Large intestine (tissue), 3 donors: ENCODE measurements at regions not wholly inside any gene's neighbourhood (a gene's known extent, or its start where the extent isn't known, plus 50 kb on each side); places are given as distances from the start of the nearest gene placed in this dataset.
"Not testable (repeated sequence)": the region's sequence is repeated elsewhere in the genome, so short reads cannot be mapped to it uniquely, and the experiment has no call there.

Experiments
- DNase-seq, 2 donors: peaks; one replicate each; pipeline versions ENCODE4 v3.0.0 to v3.0.0-alpha.2; 2013
- H3K27ac ChIP-seq: one replicate; pipeline ENCODE4 v1.5.1; 2013; ENCODE audit warnings: low read length
- H3K27me3 ChIP-seq: 2 replicates; pipeline ENCODE4 v1.6.1; 2013; ENCODE audit warnings: low read length; ENCODE audit not compliant: control insufficient read depth, insufficient read depth
- H3K36me3 ChIP-seq: 2 replicates; pipeline ENCODE4 v1.6.1; 2013; ENCODE audit warnings: low read length; ENCODE audit not compliant: control insufficient read depth, insufficient read depth
- H3K4me1 ChIP-seq: one replicate; pipeline ENCODE4 v1.6.1; 2013; ENCODE audit warnings: low read length; ENCODE audit not compliant: control insufficient read depth, insufficient read depth
- H3K4me3 ChIP-seq: one replicate; pipeline ENCODE4 v1.5.1; 2013; ENCODE audit warnings: low read length
- H3K9me3 ChIP-seq: one replicate; pipeline ENCODE4 v1.6.1; 2013; ENCODE audit warnings: mild to moderate bottlenecking, low read depth, low read length, moderate library complexity; ENCODE audit not compliant: control insufficient read depth
- WGBS: methylation state at CpG from one replicate; pipeline ENCODE4 v1.1.5; 2013; ENCODE audit warnings: low lambda C conversion rate; ENCODE audit not compliant: insufficient coverage; 5-methylcytosine and 5-hydroxymethylcytosine counted together

DNA sequence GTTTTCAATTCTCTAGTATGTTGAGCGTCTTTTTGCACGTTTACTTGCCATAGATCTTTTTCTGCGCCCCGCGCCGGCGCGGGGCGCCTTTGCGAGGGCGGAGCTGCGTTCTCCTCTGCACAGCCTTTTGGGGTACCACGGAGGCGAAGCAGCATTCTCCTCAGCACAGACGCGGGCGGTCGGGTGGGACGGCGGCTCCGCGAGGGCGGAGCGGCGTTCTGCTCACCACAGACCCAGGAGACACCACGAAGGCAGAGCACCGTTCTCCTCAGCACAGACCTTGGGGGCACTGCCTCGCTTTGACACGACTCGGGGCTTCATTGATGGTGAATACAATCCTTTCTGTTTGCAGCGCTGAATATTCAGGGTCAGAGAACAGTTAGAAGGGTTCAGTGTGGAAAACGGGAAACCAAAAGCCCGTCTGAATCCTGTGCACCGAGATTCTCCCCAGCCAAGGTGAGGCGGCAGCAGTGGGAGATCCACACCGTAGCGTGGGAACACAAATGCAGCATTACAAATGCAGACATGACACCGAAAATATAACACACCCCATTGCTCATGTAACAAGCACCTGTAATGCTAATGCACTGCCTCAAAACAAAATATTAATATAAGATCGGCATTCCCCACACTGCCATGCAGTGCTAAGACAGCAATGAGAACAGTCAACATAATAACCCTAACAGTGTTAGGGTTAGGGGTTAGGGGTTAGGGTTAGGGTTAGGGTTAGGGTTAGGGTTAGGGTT is 190.7 kb upstream of the VIPR2 start:
- not testable (repeated sequence) for H3K36me3 ChIP-seq, H3K27me3 ChIP-seq, H3K4me1 ChIP-seq, H3K27ac ChIP-seq, H3K9me3 ChIP-seq, H3K4me3 ChIP-seq
- DNase-seq = peak in 1 of 2 donors; percentile 16
- WGBS = no CpG with 5 or more reads among the region's 39 CpGs

DNA sequence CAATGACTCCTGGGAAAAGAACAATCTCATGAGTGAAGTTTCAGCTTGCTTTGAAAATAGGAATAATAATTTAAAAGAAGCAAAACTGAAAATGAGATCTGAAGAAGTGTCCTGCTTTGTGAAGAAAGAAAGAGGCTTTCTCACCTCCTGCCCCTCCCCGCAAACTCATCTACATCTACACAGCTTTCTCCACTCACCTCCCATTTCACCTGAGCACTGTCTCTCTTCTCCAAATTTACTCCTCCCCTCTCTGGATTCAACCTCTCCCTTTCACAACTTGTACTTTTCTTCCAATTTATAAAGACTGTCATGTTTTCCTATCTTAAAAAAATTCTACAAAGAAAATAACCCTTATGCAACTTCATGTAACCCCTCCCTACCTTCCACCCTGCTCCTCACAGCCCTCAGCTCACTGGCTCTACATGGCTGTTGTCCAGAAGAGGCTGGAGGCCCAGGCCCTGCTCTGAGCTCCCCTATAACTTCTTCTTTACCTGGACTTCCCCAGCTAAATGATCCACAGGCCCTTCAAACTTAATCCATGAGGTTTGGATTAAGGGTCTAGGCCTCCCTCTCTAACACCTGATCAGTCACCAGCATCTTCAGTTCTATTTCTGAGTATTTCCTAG is 188.3 kb upstream of the VIPR2 start:
- WGBS = 100% methylated on average over 1 of the region's 1 CpG
- not testable (repeated sequence) for H3K27ac ChIP-seq, H3K36me3 ChIP-seq, H3K27me3 ChIP-seq, DNase-seq, H3K4me1 ChIP-seq, H3K9me3 ChIP-seq, H3K4me3 ChIP-seq

DNA sequence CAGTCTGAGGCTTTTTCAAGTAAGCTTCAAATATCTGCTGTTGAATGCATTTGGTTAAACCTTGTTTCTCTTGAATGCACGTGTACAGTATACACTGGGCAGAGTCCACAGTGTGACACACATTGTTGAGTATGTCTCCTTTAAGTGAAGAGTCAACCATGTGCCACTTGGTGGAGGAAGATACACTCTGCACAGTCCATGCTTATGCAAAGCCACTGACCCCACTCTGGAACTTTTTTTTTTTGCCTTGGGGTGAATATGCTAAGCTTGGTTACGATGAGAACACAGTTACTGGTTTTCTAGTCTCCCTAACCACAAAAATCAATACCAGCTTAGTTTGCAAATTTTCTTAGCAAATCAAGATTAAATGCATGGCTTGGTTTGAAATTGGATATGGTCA is 186.8 kb upstream of the VIPR2 start:
- no peaks in the 10 kb centered on the region for H3K36me3 ChIP-seq
- H3K27me3 ChIP-seq = no peaks in the 10 kb centered on the region
- H3K27ac ChIP-seq = no peak overlapping the region
- peaks cover 3% of the 10 kb centered on the region for H3K9me3 ChIP-seq
- DNase-seq = no peak
- no peaks in the 10 kb centered on the region for H3K4me1 ChIP-seq
- no peak overlapping the region for H3K4me3 ChIP-seq
- no CpG with 5 or more reads among the region's 2 CpGs for WGBS

DNA sequence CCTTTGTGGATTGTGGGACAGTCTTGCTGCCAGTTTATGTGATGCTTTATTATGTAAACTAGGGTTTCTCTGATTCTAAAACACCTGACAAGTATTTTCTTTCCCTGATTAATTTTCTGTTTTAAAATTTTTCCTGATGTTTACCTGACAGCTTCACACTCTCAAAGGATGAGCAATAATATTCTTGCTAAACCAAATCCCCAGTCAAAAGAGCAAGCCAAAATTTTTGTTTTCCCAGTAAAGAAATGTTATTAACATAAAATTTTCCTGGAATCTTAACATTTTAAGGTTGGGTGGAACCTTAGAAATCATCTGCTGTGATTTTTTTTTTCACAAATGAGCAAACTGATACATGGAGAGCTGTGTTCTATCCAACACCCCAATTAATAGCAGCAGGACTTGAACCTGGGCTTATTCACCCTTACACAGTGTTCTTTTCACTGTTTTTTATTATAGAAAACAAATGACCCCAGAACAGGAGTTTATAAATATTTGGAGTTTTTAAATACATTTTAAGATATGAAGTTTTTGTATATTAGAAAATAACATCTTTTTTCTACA is 185.2 kb upstream of the VIPR2 start:
- no peak for DNase-seq
- no peaks in the 10 kb centered on the region for H3K36me3 ChIP-seq
- H3K27ac ChIP-seq = no peak overlapping the region
- no peaks in the 10 kb centered on the region for H3K9me3 ChIP-seq
- H3K4me1 ChIP-seq = no peaks in the 10 kb centered on the region
- H3K4me3 ChIP-seq = no peak overlapping the region
- no peaks in the 10 kb centered on the region for H3K27me3 ChIP-seq

DNA sequence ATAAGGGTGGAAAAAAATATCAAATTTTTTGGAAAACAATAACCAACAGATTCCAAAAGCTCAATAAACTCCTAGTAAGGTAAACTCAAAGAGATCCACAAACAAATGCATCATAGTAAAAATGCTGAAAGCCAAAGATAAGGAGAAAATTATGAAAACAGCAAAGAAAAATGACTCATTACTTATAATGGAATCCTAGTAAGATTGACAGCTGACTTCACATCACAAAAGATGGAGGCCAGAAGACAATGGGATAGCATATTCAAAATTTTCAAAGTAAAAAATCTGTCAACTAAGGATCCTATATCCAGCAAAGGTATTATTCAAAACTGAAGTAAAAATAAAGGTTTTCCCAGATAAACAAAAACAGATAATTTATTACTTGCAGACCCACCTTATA is 183.4 kb upstream of the VIPR2 start:
- Histone ChIP-seq H3K4me3 (no peak overlapping the region), H3K36me3 (no peaks in the 10 kb centered on the region), H3K9me3 (no peaks in the 10 kb centered on the region), H3K27ac (no peak overlapping the region), H3K27me3 (no peaks in the 10 kb centered on the region), H3K4me1 (no peaks in the 10 kb centered on the region)
- no peak for DNase-seq

DNA sequence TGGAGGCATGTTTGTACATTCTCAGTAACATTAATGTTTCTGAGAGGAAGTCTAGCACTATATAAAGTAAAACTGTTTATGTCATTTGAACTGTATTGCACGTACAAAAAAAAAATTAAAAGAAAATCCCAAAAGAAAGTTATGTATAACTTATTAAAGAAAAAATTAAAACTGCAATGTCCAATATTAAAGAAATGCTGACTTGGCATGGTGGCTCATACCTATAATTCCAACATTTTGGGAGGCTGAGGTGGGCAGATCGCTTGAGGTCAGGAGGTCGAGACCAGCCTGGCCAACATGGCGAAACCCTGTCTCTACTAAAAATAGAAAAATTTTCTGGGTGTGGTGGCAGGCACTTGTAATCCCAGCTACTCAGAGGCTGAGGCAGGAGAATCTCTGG is 178.7 kb upstream of the VIPR2 start:
- no peak overlapping the region for H3K27ac ChIP-seq
- no peaks in the 10 kb centered on the region for H3K27me3 ChIP-seq
- H3K4me1 ChIP-seq = no peaks in the 10 kb centered on the region
- H3K4me3 ChIP-seq = no peak overlapping the region
- H3K36me3 ChIP-seq = no peaks in the 10 kb centered on the region
- H3K9me3 ChIP-seq = no peaks in the 10 kb centered on the region
- 70% methylated on average over 1 of the region's 4 CpGs for WGBS
- no peak for DNase-seq

DNA sequence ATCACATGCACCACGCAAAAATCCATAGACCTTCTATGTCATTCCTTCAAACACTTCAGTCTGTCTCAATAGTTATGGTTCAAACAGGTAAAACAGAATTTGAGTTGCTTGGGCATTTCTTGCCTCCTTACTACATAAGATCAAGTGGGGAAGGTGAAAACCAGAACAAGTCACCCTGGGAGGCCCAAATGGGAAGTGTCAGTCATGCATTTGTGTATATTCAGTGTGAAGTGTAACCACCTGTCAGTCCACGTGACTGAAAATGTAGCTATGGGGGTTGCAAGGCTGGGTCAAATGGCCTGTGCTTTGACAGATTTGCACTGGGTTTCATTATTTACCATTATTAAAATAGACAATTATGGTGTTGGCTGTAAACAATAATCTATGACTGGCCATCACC is 176.6 kb upstream of the VIPR2 start:
- H3K27me3 ChIP-seq = no peaks in the 10 kb centered on the region
- no CpG with 5 or more reads among the region's 2 CpGs for WGBS
- H3K4me3 ChIP-seq = no peak overlapping the region
- no peaks in the 10 kb centered on the region for H3K4me1 ChIP-seq
- no peak overlapping the region for H3K27ac ChIP-seq
- no peaks in the 10 kb centered on the region for H3K9me3 ChIP-seq
- no peak for DNase-seq
- no peaks in the 10 kb centered on the region for H3K36me3 ChIP-seq

DNA sequence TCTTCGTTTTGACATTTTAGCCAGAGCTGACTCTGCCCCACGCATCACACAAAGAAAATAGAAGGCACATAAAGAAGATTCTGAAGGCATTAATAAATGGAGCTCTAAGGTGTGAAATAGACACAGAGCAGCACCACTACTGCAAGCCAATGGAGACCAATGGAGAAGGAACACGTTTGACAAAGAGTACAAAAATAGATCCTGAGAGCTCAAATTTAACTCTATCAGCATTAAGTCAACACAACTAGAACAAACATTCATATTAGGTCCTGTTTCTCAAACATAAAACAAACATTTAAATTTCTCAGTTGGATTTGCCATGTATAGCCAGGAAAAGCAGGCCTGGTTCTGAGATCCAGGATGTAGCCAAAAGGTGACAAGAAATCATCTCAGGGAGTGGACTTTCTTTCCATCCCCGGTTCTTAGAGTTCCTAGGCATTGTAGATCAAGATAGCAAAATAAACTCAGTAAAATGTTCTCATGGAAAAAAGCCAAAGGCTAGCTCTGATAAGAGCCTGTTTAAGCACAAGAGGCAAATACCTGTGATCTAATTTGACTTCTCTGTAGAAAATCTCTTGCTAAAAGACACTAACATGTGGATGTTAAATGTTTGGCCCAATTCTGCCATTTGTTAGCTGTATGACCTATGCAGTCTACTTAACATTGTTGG is 174.2 kb upstream of the VIPR2 start:
- Histone ChIP-seq H3K4me3 (no peak overlapping the region), H3K9me3 (no peaks in the 10 kb centered on the region), H3K27me3 (no peaks in the 10 kb centered on the region), H3K27ac (no peak overlapping the region), H3K36me3 (no peaks in the 10 kb centered on the region), H3K4me1 (no peaks in the 10 kb centered on the region)
- no peak for DNase-seq
- 67% methylated on average over 1 of the region's 4 CpGs for WGBS

DNA sequence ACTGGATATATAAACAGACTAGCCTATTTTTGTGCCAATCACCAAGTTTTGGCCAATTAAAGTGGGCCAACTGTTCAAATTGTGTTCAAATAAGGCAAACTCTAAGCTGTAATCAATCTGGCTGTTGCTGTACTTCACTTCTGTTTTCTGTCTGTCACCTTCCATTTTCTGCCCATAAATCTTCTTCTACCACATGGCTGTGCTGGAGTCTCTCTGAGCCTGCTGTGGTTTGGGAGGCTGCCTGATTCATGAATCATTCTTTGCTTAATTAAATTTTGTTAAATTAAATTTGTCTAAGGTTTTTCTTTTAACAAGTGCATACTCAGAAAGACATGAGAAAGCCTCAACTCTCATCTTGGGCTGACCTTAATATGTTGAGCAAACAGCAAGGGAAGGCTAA is 172.6 kb upstream of the VIPR2 start:
- H3K27me3 ChIP-seq = no peaks in the 10 kb centered on the region
- H3K36me3 ChIP-seq = no peaks in the 10 kb centered on the region
- no peaks in the 10 kb centered on the region for H3K4me1 ChIP-seq
- no peaks in the 10 kb centered on the region for H3K9me3 ChIP-seq
- H3K27ac ChIP-seq = no peak overlapping the region
- no peak overlapping the region for H3K4me3 ChIP-seq
- no peak for DNase-seq

DNA sequence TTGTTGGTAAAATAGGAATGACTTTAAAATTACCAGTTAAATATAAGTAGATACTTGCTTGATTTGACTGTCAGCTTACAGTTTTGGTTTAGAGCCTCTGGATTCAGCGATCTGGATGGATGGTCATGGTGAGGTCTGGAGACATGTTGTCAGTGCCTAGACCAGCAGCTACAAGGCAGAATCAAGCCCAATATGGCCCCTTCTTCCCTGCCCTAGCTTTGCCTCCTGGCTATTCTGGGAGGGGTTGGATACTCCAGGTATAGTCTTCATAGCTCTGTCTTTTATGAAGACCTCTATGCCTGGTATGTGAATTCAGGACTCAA is 166.5 kb upstream of the VIPR2 start:
- DNase-seq = no peak
- Histone ChIP-seq H3K4me3 (no peak overlapping the region), H3K9me3 (no peaks in the 10 kb centered on the region), H3K4me1 (no peaks in the 10 kb centered on the region), H3K27ac (no peak overlapping the region), H3K27me3 (no peaks in the 10 kb centered on the region), H3K36me3 (no peaks in the 10 kb centered on the region)
- WGBS = no CpG with 5 or more reads among the region's 1 CpG
